ENCODE measurements at regions not wholly inside any gene's neighbourhood (a gene's known extent, or its start where the extent isn't known, plus 50 kb on each side); places are given as distances from the start of the nearest gene placed in this dataset.
A peak's percentile ranks its signal among the peaks of the same experiment; 100 is the strongest.

DNA sequence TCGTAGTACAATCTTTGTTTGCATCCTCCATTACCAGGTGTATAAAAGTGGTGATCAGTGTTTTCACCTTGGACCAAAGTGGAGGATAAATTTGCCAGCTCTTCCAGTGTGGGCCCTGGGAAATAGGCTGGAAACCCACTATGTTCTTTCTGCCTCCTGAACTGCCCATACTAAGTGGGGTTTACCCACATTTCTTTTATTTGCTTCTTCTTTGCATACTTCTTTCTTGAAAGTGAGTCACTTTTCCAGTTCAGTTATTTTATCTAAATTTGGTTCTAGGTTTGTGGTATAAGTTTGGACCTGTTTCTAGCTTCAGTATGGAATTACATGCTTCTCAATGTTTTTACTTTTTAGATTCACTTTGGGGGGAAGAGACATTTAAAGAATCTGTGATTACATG, 126.2 kb upstream of the ACBD5 start:
- H3K27ac ChIP-seq (replicated peaks), result no peak overlapping the region
- DNase-seq (ENCODE audit: low read depth in 1 of 2, low spot score in 1 of 2), result no peak
- no peak for TF ChIP-seq SPI1 (IDR thresholded peaks at IDR 0.05; ENCODE audit: borderline replicate concordance, low read depth)
- TF ChIP-seq, protein P1, sequence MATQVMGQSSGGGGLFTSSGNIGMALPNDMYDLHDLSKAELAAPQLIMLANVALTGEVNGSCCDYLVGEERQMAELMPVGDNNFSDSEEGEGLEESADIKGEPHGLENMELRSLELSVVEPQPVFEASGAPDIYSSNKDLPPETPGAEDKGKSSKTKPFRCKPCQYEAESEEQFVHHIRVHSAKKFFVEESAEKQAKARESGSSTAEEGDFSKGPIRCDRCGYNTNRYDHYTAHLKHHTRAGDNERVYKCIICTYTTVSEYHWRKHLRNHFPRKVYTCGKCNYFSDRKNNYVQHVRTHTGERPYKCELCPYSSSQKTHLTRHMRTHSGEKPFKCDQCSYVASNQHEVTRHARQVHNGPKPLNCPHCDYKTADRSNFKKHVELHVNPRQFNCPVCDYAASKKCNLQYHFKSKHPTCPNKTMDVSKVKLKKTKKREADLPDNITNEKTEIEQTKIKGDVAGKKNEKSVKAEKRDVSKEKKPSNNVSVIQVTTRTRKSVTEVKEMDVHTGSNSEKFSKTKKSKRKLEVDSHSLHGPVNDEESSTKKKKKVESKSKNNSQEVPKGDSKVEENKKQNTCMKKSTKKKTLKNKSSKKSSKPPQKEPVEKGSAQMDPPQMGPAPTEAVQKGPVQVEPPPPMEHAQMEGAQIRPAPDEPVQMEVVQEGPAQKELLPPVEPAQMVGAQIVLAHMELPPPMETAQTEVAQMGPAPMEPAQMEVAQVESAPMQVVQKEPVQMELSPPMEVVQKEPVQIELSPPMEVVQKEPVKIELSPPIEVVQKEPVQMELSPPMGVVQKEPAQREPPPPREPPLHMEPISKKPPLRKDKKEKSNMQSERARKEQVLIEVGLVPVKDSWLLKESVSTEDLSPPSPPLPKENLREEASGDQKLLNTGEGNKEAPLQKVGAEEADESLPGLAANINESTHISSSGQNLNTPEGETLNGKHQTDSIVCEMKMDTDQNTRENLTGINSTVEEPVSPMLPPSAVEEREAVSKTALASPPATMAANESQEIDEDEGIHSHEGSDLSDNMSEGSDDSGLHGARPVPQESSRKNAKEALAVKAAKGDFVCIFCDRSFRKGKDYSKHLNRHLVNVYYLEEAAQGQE (IDR thresholded peaks at IDR 0.05; ENCODE audit: insufficient replicate concordance, low read depth), result no peak
- TF ChIP-seq, protein P2, sequence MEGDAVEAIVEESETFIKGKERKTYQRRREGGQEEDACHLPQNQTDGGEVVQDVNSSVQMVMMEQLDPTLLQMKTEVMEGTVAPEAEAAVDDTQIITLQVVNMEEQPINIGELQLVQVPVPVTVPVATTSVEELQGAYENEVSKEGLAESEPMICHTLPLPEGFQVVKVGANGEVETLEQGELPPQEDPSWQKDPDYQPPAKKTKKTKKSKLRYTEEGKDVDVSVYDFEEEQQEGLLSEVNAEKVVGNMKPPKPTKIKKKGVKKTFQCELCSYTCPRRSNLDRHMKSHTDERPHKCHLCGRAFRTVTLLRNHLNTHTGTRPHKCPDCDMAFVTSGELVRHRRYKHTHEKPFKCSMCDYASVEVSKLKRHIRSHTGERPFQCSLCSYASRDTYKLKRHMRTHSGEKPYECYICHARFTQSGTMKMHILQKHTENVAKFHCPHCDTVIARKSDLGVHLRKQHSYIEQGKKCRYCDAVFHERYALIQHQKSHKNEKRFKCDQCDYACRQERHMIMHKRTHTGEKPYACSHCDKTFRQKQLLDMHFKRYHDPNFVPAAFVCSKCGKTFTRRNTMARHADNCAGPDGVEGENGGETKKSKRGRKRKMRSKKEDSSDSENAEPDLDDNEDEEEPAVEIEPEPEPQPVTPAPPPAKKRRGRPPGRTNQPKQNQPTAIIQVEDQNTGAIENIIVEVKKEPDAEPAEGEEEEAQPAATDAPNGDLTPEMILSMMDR (IDR thresholded peaks at IDR 0.05; ENCODE audit: insufficient read depth, low read length), result no peak
- no peak for TF ChIP-seq POLR2AphosphoS5 (IDR thresholded peaks at IDR 0.05; ENCODE audit: low read depth)
- TF ChIP-seq GABPA (IDR thresholded peaks at IDR 0.05; ENCODE audit: low read depth), result no peak
- peaks cover 2% of the 10 kb centered on the region for H3K27me3 ChIP-seq (ENCODE audit: insufficient read depth, poor library complexity, severe bottlenecking)
- no peak overlapping the region for H3K4me3 ChIP-seq (replicated peaks; ENCODE audit: insufficient read depth, low read length)

DNA sequence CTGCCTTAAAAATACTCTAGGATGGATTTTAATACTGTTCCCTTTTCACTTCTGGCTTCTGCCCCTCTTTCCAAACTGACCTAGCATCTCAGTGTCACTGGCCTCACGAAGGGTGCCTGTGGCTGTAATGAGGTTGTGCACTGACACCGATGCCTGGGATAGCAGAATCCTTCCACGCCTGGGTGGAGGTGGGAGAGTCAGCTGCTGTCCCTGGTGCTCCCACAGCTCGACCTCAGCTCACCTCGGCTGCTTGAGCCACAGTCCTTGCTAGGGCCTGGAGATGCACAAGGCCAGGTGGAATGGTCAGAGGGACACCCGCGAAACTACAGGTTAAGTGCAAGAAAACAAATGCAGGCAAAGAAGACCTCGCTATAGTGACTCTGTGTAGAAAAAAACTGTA, 123.4 kb upstream of the ACBD5 start:
- no peak for DNase-seq (ENCODE audit: low read depth in 1 of 2, low spot score in 1 of 2)
- TF ChIP-seq SPI1 (IDR thresholded peaks at IDR 0.05; ENCODE audit: borderline replicate concordance, low read depth) (no peak), GABPA (IDR thresholded peaks at IDR 0.05; ENCODE audit: low read depth) (no peak), POLR2AphosphoS5 (IDR thresholded peaks at IDR 0.05; ENCODE audit: low read depth) (no peak)
- TF ChIP-seq, protein P1 (IDR thresholded peaks at IDR 0.05; ENCODE audit: insufficient replicate concordance, low read depth), result no peak
- TF ChIP-seq, protein P2 (IDR thresholded peaks at IDR 0.05; ENCODE audit: insufficient read depth, low read length), result no peak
- H3K4me3 ChIP-seq (replicated peaks; ENCODE audit: insufficient read depth, low read length), result no peak overlapping the region
- H3K27ac ChIP-seq (replicated peaks), result no peak overlapping the region
- peaks cover 2% of the 10 kb centered on the region for H3K27me3 ChIP-seq (ENCODE audit: insufficient read depth, poor library complexity, severe bottlenecking)

DNA sequence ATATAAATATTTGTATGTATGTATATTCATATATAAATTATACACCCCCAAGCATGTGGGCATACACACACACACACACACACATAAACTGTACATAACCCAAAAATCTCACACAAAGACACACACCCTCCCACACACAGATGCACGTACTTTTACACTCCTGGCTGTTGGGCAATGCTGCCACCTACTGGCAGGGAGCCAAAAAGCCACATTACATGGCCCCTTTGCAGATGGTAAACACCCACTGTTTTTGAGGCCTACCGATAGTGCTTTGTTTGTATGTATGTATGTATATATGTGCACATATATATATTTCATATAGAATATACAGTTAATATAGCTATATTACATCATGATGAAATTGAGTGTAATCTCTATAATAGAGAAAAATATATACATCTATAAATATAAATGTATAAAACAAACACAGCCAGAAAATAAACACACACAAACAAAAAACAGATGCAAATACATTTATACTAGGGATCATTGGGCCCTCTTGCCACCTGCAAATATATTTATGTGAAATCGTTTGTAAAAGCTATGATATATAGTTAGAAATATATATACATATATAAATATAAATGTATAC, 120.1 kb upstream of the ACBD5 start:
- Histone ChIP-seq H3K27me3 (ENCODE audit: insufficient read depth, poor library complexity, severe bottlenecking) (peaks cover 2% of the 10 kb centered on the region), H3K27ac (replicated peaks) (no peak overlapping the region), H3K4me3 (replicated peaks; ENCODE audit: insufficient read depth, low read length) (no peak overlapping the region)
- peak; percentile 50 to 80 for DNase-seq (ENCODE audit: low read depth in 1 of 2, low spot score in 1 of 2)
- TF ChIP-seq SPI1 (IDR thresholded peaks at IDR 0.05; ENCODE audit: borderline replicate concordance, low read depth), result no peak
- TF ChIP-seq, protein P2 (IDR thresholded peaks at IDR 0.05; ENCODE audit: insufficient read depth, low read length), result peak; percentile 43

DNA sequence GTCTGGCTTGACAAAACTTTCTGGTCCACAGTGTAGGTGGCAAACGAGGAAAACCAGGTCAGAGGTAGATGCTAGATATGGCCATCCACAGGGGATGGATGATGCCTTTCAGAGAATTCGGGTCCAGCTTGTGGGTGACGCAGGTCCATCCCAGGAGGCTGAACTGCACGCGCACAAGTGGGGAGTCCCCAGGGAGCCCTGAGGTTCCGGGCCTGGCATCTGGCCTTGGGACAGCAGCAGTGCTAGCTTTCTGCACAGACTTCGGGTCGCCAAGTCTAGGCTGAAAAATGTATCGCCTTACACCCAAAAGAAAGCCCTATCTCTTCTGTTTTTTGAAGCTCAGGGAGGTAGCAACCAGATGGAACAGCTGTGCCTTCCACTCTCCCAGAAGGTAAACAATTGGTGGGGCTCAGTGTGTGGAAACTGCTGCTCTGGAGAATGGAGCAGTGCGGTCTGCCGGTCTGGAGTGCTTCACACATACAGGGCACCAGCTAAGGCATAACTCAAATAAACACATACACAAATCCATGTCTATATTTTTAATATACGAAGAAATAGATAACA, 119.3 kb upstream of the ACBD5 start:
- Histone ChIP-seq H3K27ac (replicated peaks) (no peak overlapping the region), H3K27me3 (ENCODE audit: insufficient read depth, poor library complexity, severe bottlenecking) (no peaks in the 10 kb centered on the region), H3K4me3 (replicated peaks; ENCODE audit: insufficient read depth, low read length) (no peak overlapping the region)
- DNase-seq (ENCODE audit: low read depth in 1 of 2, low spot score in 1 of 2), result no peak
- TF ChIP-seq, protein P1 (IDR thresholded peaks at IDR 0.05; ENCODE audit: insufficient replicate concordance, low read depth), result no peak
- TF ChIP-seq, protein P2 (IDR thresholded peaks at IDR 0.05; ENCODE audit: insufficient read depth, low read length), result no peak
- no peak for TF ChIP-seq SPI1 (IDR thresholded peaks at IDR 0.05; ENCODE audit: borderline replicate concordance, low read depth)
- no peak for TF ChIP-seq GABPA (IDR thresholded peaks at IDR 0.05; ENCODE audit: low read depth)
- TF ChIP-seq POLR2AphosphoS5 (IDR thresholded peaks at IDR 0.05; ENCODE audit: low read depth), result no peak
